ENCODE measurements at regions not wholly inside any gene's neighbourhood (a gene's known extent, or its start where the extent isn't known, plus 50 kb on each side); places are given as distances from the start of the nearest gene placed in this dataset.

DNA sequence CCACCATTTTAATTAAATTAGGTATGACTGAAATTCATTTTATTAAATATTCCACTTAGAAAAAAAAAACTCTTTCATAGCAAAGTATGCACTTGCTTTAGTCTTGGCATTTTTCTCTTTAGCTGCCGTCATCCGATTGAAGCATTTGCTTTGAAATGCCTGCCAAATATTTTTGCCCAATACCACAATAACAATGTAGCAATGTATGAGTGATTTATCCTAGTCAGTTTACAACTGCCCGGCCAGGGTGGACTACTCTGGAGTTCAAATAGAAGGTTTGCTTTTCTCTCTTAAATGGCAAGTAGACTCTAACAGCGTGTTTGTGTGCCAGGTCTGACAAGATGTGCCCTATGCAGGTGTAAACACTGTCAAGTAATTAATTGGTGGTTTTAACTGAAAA is 675.3 kb upstream of the SGCG start:
- DNase-seq (ENCODE audit: low spot score), result no peak

DNA sequence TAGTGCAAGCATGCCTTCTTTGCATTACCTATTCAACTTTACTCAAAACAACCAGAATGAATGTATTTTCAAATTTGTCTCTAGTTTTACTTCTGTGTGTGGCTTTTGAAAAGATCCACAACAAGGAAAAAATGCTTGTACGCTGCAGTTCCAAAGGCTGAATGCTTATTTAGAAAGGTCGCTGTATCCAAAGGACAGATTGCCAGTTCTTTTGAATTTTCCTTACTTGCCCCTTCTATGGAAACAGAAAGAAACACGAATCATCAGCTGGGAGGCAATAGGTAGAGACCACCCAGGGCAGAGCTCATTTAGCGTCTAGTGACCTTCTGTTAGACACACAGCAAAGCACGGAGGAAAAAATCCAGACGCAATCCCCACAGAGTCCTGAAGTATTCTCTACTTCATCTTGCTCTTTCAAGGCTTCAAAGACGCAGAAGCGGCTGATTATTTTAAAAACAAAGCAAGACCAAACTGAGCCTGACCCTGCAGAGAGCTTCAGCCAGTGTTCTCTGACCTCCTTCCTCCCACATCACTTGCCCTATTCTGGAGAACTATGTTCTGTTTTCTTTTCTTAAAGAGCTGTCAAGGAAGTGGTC is 674.6 kb upstream of the SGCG start:
- DNase-seq (ENCODE audit: low spot score), result no peak

DNA sequence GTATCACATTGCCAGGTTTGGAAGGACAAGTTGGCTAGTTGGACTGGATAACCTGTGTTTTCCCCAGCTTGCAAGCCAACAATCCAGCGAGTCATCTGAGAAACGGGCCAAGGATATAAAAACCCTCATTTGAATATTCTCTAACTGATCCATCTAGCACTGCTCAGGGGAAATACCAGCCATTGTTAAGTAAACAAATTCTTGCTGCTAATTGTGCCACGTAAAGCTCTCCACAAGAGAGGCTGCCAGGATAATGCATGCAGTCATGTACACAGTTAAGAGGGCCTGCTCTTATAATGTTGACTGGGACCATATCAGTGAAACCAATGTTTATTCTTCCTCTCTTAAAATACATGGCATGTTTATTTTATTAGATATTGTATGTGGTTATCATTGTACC is 663.2 kb upstream of the SGCG start:
- peak; percentile 22 for DNase-seq (ENCODE audit: low spot score)

DNA sequence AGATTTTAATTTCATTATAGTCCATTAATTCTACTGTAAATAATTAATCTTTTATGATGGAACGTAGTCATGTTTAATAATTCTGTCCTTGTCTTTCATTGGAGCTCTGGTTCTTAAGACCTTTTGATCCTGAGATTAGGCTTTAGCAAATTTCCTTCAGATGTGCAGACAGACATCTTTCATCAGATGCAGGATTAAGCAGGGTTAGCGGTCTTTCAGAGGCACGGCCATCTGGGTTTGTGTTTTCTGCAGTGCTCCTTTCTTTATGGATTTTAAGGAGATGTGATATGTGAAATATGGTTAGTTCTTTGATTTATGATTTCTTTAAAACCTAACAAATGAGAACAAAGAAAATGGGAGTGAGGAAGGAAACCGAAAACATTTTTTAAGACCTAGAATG is 643.9 kb upstream of the SGCG start:
- DNase-seq (ENCODE audit: low spot score), result no peak

DNA sequence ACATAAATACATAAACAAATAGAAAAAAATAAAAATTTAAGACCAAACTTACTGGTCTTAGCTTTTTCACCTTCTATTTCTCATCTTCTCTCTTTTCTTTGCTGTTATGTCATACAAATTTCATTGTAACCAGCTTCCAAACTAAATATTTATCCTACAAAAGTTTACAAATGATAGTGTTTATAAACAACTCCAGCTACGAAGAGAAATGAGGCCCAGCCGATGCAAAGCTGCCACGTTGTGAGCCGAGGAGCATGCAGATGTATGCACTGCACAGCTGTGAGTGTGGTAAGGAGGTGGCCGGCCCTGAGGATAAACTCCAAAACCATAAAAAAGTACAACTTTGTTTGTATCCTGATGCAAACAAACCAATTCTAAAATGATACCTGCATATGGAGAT is 642.4 kb upstream of the SGCG start:
- DNase-seq (ENCODE audit: low spot score), result no peak

DNA sequence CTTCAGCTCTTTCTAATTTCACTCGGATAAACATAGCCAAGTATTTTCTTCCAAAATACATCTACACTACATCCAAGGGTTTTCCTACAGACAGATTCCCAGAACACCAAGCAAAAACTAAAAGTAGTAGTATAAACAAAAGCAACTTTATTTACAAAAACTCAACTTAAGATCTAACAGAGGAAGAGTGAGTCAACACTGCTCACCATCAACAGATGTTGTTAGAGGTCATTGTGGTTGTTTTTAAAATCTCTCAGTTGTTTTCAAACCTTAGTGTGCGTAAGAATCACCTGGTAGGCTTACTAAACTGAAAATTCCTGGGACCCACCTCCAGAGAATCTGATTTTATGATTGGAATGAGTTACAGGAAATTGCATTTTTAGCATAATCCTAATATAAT is 631.7 kb upstream of the SGCG start:
- DNase-seq (ENCODE audit: low spot score), result no peak

DNA sequence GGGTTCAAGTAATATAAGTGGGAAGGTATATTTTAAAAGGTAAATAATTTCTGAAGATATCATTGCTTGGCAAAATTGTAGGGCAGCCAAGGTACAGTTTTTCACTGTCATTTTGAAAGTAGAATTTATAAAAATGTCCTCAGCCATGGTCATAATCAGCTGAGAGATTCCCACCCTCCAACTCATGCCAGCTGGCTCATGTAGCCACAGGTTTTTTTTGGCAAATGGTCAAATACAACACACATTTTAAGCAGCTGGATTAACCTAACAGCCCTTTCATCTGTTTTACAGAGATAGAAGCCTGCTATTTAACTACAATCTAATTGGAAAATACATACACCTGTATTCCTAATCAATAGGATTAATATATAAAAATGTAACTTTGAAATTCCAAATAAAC is 619.2 kb upstream of the SGCG start:
- DNase-seq (ENCODE audit: low spot score), result no peak

DNA sequence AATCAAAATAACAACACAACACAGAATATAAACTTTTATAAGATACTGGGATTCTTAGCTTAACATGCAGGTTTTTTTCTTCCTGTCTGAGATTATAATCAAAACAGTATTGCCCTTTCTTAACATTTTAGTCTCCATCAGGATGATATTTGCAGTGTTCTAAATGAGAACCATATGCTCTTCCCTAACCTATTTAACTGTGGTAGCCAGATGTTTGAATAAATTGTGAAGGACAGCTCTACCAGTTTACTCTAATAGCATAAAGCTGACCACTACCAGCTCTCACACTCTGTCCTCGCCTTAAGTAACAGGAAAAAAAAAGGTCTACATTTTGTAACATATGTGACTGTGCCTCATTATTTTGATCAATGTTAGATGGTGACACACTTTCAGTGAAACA is 618.7 kb upstream of the SGCG start:
- DNase-seq (ENCODE audit: low spot score), result no peak

DNA sequence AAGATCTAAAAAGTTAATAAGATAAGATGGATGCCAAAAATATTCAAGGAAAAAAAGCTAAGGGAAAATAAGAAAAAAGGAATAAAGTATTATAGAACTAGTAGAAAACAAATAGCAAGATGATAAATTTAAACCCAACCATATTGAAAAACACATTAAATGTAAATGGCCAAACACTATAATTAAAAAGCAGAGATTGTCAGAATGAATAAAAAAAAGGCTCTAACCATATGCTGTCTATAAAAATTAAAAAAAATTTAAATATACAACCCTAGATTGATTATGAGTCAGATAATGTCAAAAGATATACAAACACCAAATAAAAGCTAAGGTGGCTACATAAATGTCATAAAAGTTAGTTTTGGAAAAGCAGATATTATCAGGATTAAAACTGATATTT is 617.5 kb upstream of the SGCG start:
- no peak for DNase-seq (ENCODE audit: low spot score)

DNA sequence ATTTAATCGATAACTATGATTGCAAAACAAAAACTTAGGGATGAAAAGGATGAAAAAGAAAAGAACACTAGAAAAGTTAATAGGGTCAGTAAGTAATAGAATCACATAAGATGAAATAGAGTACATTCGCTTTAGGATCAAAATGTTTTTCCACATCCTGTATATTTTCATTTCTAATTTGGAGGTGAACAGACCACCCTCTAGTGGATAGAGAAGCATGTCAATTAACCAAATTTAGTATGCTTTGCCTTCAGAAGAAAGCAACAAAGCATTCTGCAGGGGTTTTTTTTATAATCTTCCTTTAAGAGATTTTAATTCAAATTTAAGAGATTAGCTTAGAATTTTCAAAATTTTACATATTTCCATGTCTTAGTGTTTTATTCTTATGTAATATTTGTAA is 611.0 kb upstream of the SGCG start:
- no peak for DNase-seq (ENCODE audit: low spot score)

DNA sequence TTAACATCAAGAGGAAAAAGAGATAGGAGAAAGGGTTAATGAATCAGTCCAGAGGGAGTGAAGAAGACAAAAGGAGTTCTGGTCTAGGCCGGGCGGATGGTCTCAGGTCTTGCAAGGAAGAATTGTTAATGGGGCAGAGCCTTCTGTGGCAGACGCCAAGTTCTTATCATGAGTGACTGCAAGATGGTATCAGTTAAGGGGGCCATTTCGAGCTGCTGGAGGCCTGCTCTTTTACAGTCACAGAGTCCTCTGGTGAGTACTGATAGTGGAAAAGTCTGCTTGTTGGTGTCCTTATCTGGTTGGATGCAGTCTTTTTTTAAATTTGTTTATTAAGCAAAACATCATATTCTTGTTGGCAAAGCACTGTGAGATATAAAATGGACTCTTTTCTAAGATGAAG is 590.9 kb upstream of the SGCG start:
- no peak for DNase-seq (ENCODE audit: low spot score)

DNA sequence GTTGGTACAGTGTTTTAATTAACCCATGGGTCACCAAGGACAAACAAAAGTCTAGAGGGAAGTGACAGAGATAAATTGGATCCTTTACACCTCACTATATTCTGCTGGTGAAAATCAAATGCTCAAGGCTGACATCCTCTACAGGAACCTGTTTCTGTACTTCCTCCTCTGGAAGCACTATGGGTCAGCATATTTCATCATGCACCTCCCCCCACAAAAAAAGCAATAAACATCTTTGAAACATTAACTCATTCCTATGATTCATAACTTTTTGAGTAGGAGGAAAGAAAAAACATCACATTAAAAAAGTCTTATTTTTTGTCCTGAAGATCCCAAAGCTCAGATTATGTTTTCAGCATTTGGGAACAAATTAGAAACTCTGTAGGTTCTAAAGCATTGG is 588.3 kb upstream of the SGCG start:
- peak; percentile 8 for DNase-seq (ENCODE audit: low spot score)

DNA sequence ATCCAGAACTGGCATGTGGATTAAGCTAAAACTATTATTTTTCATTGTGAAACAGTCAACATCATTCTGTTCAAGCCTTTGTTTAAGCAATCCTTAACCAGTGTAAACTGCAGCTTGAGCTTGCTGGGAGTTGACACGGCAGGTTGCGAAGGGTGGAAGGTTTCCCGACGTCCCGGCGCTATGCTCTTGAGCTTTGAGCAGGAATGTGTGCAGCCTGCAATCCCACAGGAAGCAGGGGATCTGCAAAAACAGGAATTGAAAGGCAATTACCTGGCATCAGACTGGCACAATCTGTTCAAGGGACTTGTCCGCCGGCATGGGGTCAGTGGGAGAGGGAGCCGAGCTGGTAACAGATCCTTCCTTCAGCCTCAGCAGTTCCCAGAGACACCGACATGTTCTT is 586.7 kb upstream of the SGCG start:
- no peak for DNase-seq (ENCODE audit: low spot score)

DNA sequence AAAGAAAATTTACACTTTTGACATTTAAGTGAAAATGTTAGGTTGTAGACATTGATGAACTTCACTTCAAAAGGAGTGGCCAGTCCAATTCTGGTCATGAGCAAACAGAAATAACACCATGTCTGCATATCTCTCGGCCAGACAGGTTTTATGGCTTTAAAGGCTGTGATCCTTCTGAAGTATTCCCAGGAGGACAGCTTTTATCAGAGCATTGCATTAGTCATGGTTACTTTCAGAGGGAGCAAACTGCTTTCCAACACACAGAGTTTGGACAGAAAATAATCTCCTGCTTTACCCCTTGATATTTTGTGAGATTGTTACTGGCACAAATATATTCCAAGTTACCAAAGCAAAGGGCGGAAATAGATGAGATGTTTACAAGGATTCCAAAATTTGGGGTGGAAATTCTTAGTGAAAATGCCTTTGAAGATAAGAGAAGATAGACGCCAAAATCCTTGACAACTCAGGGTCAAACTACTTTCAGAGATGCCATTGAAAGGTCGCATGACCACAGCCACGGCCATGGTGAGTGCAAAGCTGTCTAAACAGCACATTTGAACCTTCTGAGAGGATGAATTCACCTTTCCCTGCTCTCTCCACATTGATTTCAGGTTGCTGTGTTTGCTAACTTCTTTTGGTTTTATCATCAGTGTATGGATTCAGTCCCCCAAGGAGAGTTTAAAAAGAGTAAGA is 584.5 kb upstream of the SGCG start:
- DNase-seq (ENCODE audit: low spot score), result no peak

DNA sequence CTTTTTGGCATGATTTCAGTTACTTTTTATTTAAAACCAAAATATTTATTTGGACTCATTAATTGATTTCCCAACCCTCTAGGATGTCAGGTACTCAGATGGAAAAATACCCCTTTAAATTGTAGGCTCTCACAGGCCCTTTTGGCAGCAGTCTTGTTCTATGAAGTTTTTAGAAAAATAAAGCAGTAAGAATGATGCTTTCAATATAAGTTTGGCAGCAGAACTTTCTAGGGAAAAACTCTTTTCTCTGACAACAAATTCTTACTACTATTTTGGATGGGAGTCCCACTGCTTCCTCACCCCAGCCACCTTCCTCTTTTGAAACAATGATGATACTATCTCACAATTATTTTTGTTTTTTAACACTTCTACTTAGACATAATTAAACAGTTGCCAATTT is 581.6 kb upstream of the SGCG start:
- no peak for DNase-seq (ENCODE audit: low spot score)

DNA sequence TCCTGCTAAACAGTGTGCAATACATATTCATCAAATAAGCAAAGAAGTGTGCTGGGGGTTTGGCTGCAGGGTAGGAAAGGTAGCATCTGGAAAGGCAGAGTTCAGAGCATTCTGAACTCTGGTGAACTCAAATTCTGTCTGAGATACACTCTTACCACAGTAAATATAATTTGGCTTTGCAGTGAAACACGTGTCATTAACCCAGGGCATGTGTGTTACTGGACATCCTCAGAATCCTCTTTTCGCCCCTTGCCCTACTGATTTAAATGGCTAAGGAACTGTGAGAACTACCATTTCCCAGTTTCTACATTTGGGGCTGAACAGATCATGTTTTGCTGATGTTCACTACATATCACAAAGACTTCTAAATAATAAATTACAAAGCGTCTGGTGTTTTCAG is 562.8 kb upstream of the SGCG start:
- DNase-seq (ENCODE audit: low spot score), result no peak

DNA sequence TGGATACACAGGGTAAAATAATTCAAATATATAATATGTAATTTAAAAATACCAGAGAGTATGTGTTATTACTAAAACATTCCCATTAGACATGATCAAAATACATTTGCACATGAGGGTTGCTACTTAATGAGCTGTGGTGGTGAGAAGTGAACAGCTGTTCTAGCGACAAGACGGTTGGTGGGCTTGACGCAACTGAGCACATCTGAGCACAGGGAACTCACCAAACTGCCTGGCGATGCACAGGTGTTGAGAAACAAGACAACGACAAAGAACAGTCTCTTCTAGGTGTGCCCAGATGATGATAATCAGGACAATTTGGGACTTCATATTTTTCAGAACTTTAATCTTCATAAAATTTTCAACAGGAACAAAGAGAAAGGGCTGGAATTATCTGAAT is 555.1 kb upstream of the SGCG start:
- no peak for DNase-seq (ENCODE audit: low spot score)

DNA sequence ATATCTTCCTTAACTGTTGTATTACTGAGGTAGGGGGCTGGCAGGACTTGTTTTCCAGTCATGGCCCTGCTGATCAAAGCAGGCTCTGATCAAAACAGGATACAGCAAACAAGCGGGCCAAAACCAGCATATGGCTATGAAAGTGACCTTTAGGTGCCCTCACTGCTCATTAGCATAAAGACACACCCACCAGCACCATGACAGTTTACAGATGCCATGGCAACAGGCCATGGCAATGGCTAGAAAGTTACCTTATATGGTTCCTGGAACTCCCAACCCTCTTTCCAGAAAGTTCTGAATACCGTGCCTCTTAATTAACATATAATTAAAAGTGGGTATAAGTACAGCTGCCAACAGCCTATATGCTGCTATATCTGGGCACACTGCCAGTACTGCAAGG is 551.4 kb upstream of the SGCG start:
- DNase-seq (ENCODE audit: low spot score), result no peak

DNA sequence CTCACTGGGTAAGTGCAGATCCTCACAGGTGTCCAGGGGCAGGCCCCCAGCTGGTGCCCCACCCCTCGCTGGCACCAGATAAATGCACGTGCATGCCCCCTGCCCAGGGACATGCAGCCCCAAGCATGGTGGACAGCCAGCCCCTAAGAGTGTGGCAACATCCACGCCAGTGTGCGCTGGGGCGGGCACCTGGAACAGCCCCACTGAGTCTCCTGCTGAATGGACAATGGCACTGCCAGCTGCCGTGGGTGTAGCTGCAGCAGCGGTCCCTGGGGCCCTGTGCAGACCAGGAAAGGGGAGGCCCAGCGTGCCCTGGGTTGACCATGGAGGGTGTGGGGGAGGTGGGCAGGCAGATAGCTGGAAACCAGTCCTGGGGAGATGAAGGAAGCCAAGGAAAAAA is 538.7 kb upstream of the SGCG start:
- DNase-seq (ENCODE audit: low spot score), result no peak

DNA sequence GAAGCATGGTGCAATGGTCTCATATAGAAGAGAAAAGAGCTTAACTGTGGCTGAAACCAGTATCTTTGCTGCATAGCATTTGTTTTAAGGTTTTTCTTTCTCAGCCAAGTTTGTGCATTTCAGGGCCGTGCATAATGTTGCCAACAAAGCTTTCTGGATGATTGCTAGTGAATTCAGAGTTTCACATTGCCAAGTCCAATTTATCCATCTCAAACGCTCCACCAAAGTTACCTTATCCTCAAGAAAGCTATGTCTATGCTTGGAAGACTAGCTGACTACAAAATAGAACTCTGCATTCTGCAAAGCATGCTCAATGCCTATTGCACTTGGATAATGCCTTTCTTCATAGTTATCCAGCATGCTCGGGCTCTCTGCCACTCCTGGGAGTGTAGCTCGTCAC is 535.8 kb upstream of the SGCG start:
- no peak for DNase-seq (ENCODE audit: low spot score)

DNA sequence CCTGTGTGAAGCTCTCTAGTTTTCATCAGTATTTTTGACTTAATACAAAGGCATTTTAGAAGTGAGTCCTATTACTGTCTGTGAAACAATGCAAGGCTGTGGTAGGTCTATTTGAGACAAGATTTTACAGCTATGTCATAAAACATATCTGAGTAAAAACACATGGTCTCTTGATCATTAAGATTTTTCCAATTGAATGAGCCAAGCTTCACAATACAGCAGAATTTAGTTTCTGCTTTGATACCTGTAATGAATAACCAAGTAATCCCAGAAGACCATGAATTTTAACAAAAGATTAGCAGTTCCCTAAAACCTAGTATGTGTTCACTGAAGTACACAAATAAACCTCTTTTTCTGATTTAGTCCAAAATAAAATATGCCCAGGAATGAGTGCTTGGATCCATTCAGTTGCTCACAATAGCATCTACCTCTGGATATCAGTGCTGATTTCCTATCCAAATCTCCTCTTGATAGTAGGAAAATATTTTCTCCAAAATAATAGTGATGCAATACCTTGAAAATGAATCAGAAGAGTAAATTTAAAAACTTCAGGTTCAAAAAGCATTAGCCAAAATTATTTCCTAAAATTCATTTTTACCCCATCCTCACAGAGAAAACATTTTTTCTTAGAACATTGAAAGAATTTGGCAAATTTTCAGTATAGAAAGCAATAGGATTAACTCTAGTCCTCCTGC is 533.5 kb upstream of the SGCG start:
- DNase-seq (ENCODE audit: low spot score), result no peak

DNA sequence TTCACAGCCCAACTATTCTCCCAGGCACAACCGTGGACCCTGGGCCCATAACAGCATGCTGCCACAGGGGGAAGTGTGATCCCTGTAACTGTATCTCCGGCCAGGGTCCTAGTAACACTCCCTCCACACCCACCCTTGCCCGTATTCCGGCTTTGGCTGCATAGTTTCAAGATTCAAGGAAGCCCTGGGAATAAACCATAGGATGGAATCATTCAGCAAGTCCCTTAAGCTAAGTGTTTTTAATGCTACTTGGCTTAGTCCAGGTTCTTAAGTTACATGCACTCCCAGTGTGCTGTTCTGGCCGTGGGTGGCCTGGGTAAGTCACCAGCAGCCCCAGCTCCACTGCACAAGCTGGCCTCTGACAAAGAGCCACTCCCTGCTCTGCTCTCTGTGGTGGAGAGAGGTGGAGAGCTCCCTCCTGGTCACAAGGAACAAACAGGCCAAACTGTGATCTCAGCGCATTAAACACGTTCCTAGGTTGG is 532.4 kb upstream of the SGCG start:
- DNase-seq (ENCODE audit: low spot score), result peak; percentile 12

DNA sequence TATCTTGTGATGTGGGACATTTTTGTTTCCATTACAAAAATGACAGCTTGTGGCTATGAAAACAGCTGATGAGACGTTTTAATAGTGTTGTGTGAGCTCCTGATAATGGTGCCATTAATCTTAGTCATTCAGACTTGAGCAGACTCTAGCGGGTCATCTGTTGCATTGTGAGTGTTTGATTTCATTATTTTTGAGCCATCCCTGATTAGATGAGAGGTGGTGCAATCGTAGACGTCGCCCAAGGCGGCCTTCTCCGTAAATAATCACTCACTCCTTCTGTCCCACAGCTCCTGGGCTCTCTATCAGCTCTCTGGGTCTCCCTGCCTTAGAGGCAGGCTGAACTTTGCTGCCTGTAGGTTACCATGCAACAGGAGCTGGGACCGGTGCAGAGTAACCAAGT is 528.0 kb upstream of the SGCG start:
- no peak for DNase-seq (ENCODE audit: low spot score)

DNA sequence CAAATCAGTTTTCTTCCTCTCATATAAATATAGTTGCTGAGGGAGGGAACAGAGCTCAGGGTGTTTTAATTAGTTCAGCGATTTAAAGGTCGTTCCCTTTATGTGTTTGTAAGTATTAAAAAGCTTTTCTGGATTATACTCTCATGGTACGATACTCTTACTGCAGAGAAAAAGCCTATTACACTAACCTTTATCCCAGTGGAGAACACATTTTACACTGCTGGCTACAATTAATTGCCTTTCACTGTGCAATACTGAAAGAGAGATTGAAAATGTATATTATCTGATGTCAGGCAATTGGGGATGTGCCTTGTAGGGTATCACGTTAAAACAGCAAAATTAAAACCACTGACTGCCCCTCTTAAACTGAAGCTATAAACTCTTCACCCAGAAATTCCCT is 526.9 kb upstream of the SGCG start:
- no peak for DNase-seq (ENCODE audit: low spot score)

Measured in kidney tubule cell (primary cell).